K562 (cell line): ENCODE measurements at regions not wholly inside any gene's neighbourhood (a gene's known extent, or its start where the extent isn't known, plus 50 kb on each side); places are given as distances from the start of the nearest gene placed in this dataset.

Experiments used
- CHD2 ChIP-seq: IDR thresholded peaks from 2 replicates; pipeline ENCODE4 v1.6.1; 2011; ENCODE audit warnings: low read depth, low read length
- CTCF ChIP-seq, 3 experiments: IDR thresholded peaks in 2 of 3; conservative IDR thresholded peaks in 1 of 3; 2 replicates each; pipeline ENCODE4 v1.5.1; 2011 to 2012; ENCODE audit warnings: low read length in 3 of 3, mild to moderate bottlenecking in 3 of 3, control low read depth in 2 of 3, improper control_type of control experiment in 1 of 3, inconsistent platforms in 1 of 3, low read depth in 1 of 3, mixed read lengths in 1 of 3, moderate library complexity in 1 of 3; ENCODE audit not compliant: insufficient read depth in 2 of 3
- CXXC5 ChIP-seq: fragments of 250-450 bp; sonication (Bioruptor Pico); IDR thresholded peaks from 2 replicates; pipeline ENCODE4 v1.8.0; 2022; ENCODE audit warnings: inconsistent platforms, mild to moderate bottlenecking, moderate library complexity
- EHMT2 ChIP-seq: fragments of 450-650 bp; IDR thresholded peaks from 2 replicates; pipeline ENCODE4 v1.6.1; 2018; ENCODE audit warnings: antibody characterized with exemption
- LEF1 ChIP-seq: fragments of 450-650 bp; IDR thresholded peaks from 2 replicates; pipeline ENCODE4 v1.6.1; 2016; ENCODE audit warnings: mild to moderate bottlenecking
- REST ChIP-seq, 2 experiments: fragments of 450-650 bp; formaldehyde crosslinking in 1 of 2; IDR thresholded peaks; 2 replicates each; pipeline versions ENCODE4 v1.4.0 to v1.6.1; 2014 to 2020; ENCODE audit warnings: mild to moderate bottlenecking in 2 of 2, borderline replicate concordance in 1 of 2, low read depth in 1 of 2
- SREBF2 ChIP-seq: sonication (generic); formaldehyde crosslinking; IDR thresholded peaks from 2 replicates; pipeline ENCODE4 v1.4.0; 2020; ENCODE audit warnings: mild to moderate bottlenecking, missing genetic modification reagents
- TBP ChIP-seq: optimal IDR thresholded peaks from 2 replicates; pipeline ENCODE3; 2011; ENCODE audit warnings: low read depth, low read length, improper control_type of control experiment
- UBTF ChIP-seq, 2 experiments: IDR thresholded peaks; 2 replicates each; pipeline ENCODE4 v1.6.1; 2012; ENCODE audit warnings: improper control_type of control experiment in 2 of 2, low read depth in 2 of 2, low read length in 2 of 2, borderline replicate concordance in 1 of 2
- ZNF24 ChIP-seq: fragments of 450-650 bp; IDR thresholded peaks from 2 replicates; pipeline ENCODE4 v1.6.1; 2016
- ZNF274 ChIP-seq: IDR thresholded peaks from 2 replicates; pipeline ENCODE4 v1.6.1; 2011; ENCODE audit warnings: low read depth, mild to moderate bottlenecking, low read length, moderate library complexity, borderline replicate concordance
- ZZZ3 ChIP-seq: fragments of 450-650 bp; IDR thresholded peaks from 2 replicates; pipeline ENCODE4 v1.6.1; 2016; ENCODE audit warnings: antibody characterized with exemption, mild to moderate bottlenecking, moderate library complexity
- TF ChIP-seq, protein P1 (sequence below): fragments of 450-650 bp; formaldehyde crosslinking; IDR thresholded peaks from 2 replicates; pipeline ENCODE4 v1.4.0; 2020; ENCODE audit warnings: mild to moderate bottlenecking, moderate library complexity

GRCh38 chr2:172299741-172300140, 127.6 kb upstream of the ITGA6 start:
- TF ChIP-seq EHMT2: no peak
- TF ChIP-seq REST (IDR thresholded peaks at IDR 0.05; ENCODE audit: borderline replicate concordance): no peak
- no peak for TF ChIP-seq REST (CRISPR knock-in tag; IDR thresholded peaks at IDR 0.05; ENCODE audit: low read depth)
- no peak for TF ChIP-seq LEF1
- TF ChIP-seq ZZZ3: no peak
- TF ChIP-seq UBTF (IDR thresholded peaks at IDR 0.05; ENCODE audit: borderline replicate concordance in 1 of 2, low read depth in 2 of 2, low read length in 2 of 2): no peak
- no peak for TF ChIP-seq CHD2
- TF ChIP-seq ZNF24: no peak
- TF ChIP-seq CTCF (IDR thresholded peaks at IDR 0.05 in 2 of 3, conservative IDR thresholded peaks at IDR 0.05 in 1 of 3; ENCODE audit: insufficient read depth in 2 of 3, low read depth in 1 of 3, low read length in 3 of 3): no peak
- no peak for TF ChIP-seq CXXC5
- no peak for TF ChIP-seq SREBF2 (CRISPR knock-in tag)
- TF ChIP-seq, protein P1, sequence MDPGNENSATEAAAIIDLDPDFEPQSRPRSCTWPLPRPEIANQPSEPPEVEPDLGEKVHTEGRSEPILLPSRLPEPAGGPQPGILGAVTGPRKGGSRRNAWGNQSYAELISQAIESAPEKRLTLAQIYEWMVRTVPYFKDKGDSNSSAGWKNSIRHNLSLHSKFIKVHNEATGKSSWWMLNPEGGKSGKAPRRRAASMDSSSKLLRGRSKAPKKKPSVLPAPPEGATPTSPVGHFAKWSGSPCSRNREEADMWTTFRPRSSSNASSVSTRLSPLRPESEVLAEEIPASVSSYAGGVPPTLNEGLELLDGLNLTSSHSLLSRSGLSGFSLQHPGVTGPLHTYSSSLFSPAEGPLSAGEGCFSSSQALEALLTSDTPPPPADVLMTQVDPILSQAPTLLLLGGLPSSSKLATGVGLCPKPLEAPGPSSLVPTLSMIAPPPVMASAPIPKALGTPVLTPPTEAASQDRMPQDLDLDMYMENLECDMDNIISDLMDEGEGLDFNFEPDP (CRISPR knock-in tag): no peak
- TF ChIP-seq TBP: no peak
- TF ChIP-seq ZNF274: no peak
